Activated naive CD8-positive, alpha-beta T cell treated with anti-CD3 and anti-CD28 coated beads for 36 hours (primary cell): ENCODE measurements at regions not wholly inside any gene's neighbourhood (a gene's known extent, or its start where the extent isn't known, plus 50 kb on each side); places are given as distances from the start of the nearest gene placed in this dataset.
"Not testable (repeated sequence)": the region's sequence is repeated elsewhere in the genome, so short reads cannot be mapped to it uniquely, and the experiment has no call there.

ENCODE experiments used
- DNase-seq: peaks from one replicate; pipeline ENCODE4 v3.0.0; 2021
- H3K27ac Mint-ChIP-seq: one replicate; pipeline ENCODE4 v1.8.0; 2022; ENCODE audit warnings: mild to moderate bottlenecking, moderate library complexity, mixed read lengths
- H3K27me3 Mint-ChIP-seq: one replicate; pipeline ENCODE4 v1.8.0; 2022; ENCODE audit warnings: mild to moderate bottlenecking, mixed read lengths
- H3K36me3 Mint-ChIP-seq: one replicate; pipeline ENCODE4 v1.8.0; 2021; ENCODE audit warnings: mild to moderate bottlenecking, mixed read lengths
- H3K4me1 Mint-ChIP-seq: one replicate; pipeline ENCODE4 v1.8.0; 2021; ENCODE audit warnings: mixed read lengths
- H3K4me3 Mint-ChIP-seq: one replicate; pipeline ENCODE4 v1.8.0; 2022; ENCODE audit warnings: mild to moderate bottlenecking, moderate library complexity, mixed read lengths
- H3K9me3 Mint-ChIP-seq: one replicate; pipeline ENCODE4 v1.8.0; 2022; ENCODE audit warnings: mixed read lengths

GRCh38 chr5:104146652-104147051, 584.1 kb upstream of the NUDT12 start:
- H3K4me1 Mint-ChIP-seq = no peaks in the 10 kb centered on the region
- H3K4me3 Mint-ChIP-seq = no peak overlapping the region
- no peaks in the 10 kb centered on the region for H3K36me3 Mint-ChIP-seq
- H3K27me3 Mint-ChIP-seq = no peaks in the 10 kb centered on the region
- H3K27ac Mint-ChIP-seq = no peak overlapping the region
- no peaks in the 10 kb centered on the region for H3K9me3 Mint-ChIP-seq
- DNase-seq = no peak

DNA sequence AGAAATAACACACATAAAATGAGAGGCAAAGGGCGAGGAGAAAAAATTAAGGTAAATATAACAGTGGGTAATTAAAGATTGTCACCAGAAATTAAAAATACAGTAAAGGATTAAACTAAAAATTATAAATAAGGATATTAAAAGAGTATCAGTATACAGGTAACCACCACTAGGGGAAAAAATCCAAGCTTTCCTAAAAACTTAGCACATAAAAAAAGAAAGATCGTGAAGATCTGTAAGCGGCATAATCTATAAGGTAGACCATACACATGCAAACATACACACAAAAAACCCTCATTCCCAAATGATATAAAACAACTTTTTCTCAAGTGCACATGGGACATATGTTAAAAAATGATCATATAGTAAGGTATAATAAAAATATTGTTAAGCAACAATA, 577.3 kb upstream of the NUDT12 start:
- Mint-ChIP-seq H3K9me3 (no peaks in the 10 kb centered on the region), H3K4me3 (no peak overlapping the region), H3K27me3 (no peaks in the 10 kb centered on the region), H3K4me1 (no peaks in the 10 kb centered on the region), H3K27ac (no peak overlapping the region), H3K36me3 (no peaks in the 10 kb centered on the region)
- DNase-seq = no peak

GRCh38 chr5:104130320-104130719, 567.7 kb upstream of the NUDT12 start:
- Mint-ChIP-seq H3K27ac (no peak overlapping the region), H3K27me3 (no peaks in the 10 kb centered on the region), H3K36me3 (no peaks in the 10 kb centered on the region), H3K9me3 (peaks cover 11% of the 10 kb centered on the region), H3K4me1 (no peaks in the 10 kb centered on the region), H3K4me3 (no peak overlapping the region)
- no peak for DNase-seq

GRCh38 chr5:104128348-104128747, 565.8 kb upstream of the NUDT12 start:
- Mint-ChIP-seq H3K9me3 (peaks cover 9% of the 10 kb centered on the region), H3K4me1 (no peaks in the 10 kb centered on the region), H3K36me3 (no peaks in the 10 kb centered on the region), H3K4me3 (no peak overlapping the region), H3K27me3 (no peaks in the 10 kb centered on the region), H3K27ac (no peak overlapping the region)
- DNase-seq = no peak

- H3K9me3 Mint-ChIP-seq = peaks cover 7% of the 10 kb centered on the region
- H3K36me3 Mint-ChIP-seq = no peaks in the 10 kb centered on the region
- DNase-seq = no peak
- H3K27ac Mint-ChIP-seq = no peak overlapping the region
- H3K4me1 Mint-ChIP-seq = no peaks in the 10 kb centered on the region
- no peak overlapping the region for H3K4me3 Mint-ChIP-seq
- no peaks in the 10 kb centered on the region for H3K27me3 Mint-ChIP-seq
Measured at GRCh38 chr5:104126980-104127379, 564.4 kb upstream of the NUDT12 start.

DNA sequence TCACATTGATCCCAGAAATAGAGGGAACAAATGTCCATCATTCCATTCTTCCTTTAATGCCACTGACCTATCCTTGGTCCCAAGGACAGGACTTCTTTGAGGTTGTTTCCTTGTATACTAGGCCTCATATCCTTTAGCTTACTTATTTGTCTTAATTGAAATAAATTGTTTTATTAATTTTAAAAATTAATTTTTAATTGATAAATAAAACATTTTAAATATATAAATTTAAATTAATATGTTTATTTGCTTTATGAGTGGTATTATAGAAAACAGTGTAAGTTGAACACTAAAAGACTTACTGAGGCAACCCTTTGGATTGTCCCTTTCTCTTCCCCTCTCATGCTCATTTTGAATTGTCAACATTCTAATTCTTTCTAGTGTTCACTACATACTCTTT, 556.9 kb upstream of the NUDT12 start:
- Mint-ChIP-seq H3K4me3 (no peak overlapping the region), H3K27ac (no peak overlapping the region), H3K27me3 (no peaks in the 10 kb centered on the region), H3K9me3 (peaks cover 2% of the 10 kb centered on the region), H3K36me3 (no peaks in the 10 kb centered on the region), H3K4me1 (no peaks in the 10 kb centered on the region)
- no peak for DNase-seq

DNA sequence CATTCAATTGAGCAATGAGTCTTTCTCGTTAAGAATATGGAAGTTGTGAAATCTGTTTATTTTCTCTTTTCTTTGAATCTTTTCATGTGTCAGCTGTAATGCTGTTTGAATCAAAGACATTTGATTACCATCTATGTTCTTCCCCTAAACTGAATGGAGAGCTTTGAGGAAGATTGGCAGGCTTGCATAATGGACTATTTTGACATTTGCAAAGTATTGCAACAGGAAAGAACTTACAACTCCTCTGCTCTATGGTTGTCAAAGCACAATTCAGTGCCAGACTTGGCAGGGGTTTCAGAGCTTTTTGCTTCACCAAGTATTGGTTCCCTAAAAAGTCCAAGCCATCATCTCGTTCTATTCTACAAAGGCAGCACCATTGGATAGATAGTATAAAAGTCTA, 549.0 kb upstream of the NUDT12 start:
- Mint-ChIP-seq H3K9me3 (peaks cover 8% of the 10 kb centered on the region), H3K4me3 (no peak overlapping the region), H3K4me1 (no peaks in the 10 kb centered on the region), H3K27me3 (no peaks in the 10 kb centered on the region), H3K27ac (no peak overlapping the region), H3K36me3 (no peaks in the 10 kb centered on the region)
- DNase-seq = no peak

- DNase-seq = no peak
- no peaks in the 10 kb centered on the region for H3K4me1 Mint-ChIP-seq
- no peak overlapping the region for H3K27ac Mint-ChIP-seq
- H3K27me3 Mint-ChIP-seq = no peaks in the 10 kb centered on the region
- H3K4me3 Mint-ChIP-seq = no peak overlapping the region
- H3K9me3 Mint-ChIP-seq = no peaks in the 10 kb centered on the region
- H3K36me3 Mint-ChIP-seq = no peaks in the 10 kb centered on the region
Measured at GRCh38 chr5:104096451-104096850, 533.9 kb upstream of the NUDT12 start.

DNA sequence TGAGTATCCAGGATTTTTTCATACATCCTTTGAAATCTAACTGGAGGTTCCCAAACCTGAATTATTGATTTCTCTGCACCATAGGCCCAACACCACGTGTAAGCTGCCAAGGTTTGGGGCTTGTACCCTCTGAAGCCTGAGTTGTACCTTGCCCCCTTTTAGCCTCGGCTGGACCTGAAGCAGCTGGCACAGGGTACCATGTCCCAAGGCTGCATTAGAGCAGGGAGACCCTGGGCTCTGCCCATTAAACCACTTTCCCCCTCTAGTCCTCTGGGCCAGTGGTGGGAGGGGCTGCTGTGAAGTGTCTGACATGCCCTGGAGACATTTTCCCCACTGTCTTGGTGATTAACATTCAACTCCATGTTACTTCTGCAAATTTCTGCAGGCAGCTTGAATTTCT, 532.9 kb upstream of the NUDT12 start:
- Mint-ChIP-seq H3K27ac (no peak overlapping the region), H3K27me3 (no peaks in the 10 kb centered on the region), H3K36me3 (no peaks in the 10 kb centered on the region), H3K4me1 (no peaks in the 10 kb centered on the region), H3K9me3 (no peaks in the 10 kb centered on the region), H3K4me3 (no peak overlapping the region)
- no peak for DNase-seq

DNA sequence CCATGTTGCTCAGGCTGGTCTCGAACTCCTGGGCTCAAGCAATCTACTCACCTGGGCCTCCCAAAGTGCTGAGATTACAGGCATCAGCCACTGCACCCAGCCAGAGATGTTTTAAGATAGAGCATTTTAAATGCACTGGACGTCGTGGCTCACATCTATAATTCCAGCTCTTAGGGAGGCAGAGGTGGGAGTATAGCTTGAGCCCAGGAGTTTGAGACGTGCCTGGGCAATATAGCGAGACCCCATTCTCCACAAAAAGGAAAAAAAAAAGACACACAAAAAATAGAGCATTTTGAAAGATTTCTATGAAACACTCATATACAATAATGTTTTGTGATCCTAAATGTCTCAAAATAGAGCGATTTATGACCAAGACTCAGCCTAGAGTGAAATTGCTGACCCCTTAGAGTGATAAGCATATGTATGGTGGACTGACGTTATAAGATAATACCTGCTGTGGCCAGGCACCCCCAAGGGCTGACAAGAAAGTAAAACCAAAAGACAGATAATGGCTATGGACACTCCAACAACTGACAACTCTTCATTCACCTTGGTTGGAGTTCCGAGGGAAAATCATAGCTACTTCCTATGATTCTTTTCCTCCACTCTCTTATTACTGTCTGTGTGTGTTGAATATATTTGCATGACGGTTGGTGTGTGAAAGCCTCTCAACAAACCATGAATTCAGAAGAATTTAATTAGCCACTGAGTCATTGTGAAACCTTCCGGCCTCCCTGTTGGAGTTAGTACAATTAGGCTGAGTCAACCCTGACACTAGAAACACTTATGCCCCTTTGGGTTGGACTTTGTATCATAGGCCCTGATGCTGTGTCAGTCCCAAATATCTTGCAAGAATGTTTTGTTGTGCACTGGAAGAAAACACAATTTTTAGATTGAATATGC, 526.5 kb upstream of the NUDT12 start:
- Mint-ChIP-seq H3K27me3 (no peaks in the 10 kb centered on the region), H3K4me1 (no peaks in the 10 kb centered on the region), H3K4me3 (no peak overlapping the region), H3K9me3 (no peaks in the 10 kb centered on the region), H3K36me3 (no peaks in the 10 kb centered on the region), H3K27ac (no peak overlapping the region)
- no peak for DNase-seq

DNA sequence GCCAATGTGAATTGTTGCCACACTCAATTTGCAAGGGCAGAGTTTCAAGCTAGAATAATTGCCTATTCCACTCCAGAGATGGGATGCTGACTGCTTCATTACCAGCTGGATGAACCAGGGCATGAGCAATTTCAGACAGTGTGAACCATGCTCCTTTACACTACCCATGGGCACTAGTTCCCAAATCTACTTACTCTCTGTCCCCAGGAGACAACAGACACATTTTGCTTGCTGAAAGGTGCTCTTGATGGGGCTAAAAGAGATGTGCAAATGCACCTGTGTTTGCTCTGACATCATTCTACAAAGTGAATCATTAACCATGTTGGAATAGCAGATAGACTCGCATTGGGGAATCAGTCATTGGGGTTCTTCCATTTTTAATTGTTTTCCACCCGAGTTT, 522.3 kb upstream of the NUDT12 start:
- H3K4me3 Mint-ChIP-seq = no peak overlapping the region
- H3K36me3 Mint-ChIP-seq = no peaks in the 10 kb centered on the region
- no peak overlapping the region for H3K27ac Mint-ChIP-seq
- H3K27me3 Mint-ChIP-seq = no peaks in the 10 kb centered on the region
- peaks cover 1% of the 10 kb centered on the region for H3K9me3 Mint-ChIP-seq
- peak; percentile 0 for DNase-seq
- no peaks in the 10 kb centered on the region for H3K4me1 Mint-ChIP-seq

- H3K27me3 Mint-ChIP-seq = no peaks in the 10 kb centered on the region
- no peaks in the 10 kb centered on the region for H3K4me1 Mint-ChIP-seq
- no peak overlapping the region for H3K4me3 Mint-ChIP-seq
- no peaks in the 10 kb centered on the region for H3K36me3 Mint-ChIP-seq
- DNase-seq = no peak
- peaks cover 1% of the 10 kb centered on the region for H3K9me3 Mint-ChIP-seq
- no peak overlapping the region for H3K27ac Mint-ChIP-seq
Measured at GRCh38 chr5:104082754-104083153, 520.2 kb upstream of the NUDT12 start.

DNA sequence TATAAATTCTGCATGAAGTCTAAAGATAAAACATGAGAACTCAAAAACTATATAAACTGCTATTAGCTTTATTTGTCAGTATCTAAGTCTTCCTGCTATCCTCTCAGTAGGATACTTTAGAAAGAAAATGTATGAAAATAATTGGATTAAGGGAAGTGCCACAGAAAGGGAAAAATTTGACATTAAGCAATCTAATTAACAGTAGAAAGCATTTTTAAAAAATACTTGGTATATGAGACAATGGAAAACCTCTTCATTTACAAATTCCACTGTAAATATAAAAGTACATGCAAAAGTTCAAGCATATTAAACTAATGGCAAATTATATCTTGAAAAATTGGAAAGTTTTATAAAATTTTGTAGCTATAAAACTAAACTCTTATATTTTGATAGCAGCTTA, 518.6 kb upstream of the NUDT12 start:
- Mint-ChIP-seq H3K27me3 (no peaks in the 10 kb centered on the region), H3K4me3 (no peak overlapping the region), H3K9me3 (peaks cover 1% of the 10 kb centered on the region)

GRCh38 chr5:104080646-104081175, 518.1 kb upstream of the NUDT12 start:
- DNase-seq = no peak
- H3K4me3 Mint-ChIP-seq = no peak overlapping the region
- H3K4me1 Mint-ChIP-seq = no peaks in the 10 kb centered on the region
- H3K36me3 Mint-ChIP-seq = no peaks in the 10 kb centered on the region
- H3K27ac Mint-ChIP-seq = no peak overlapping the region
- peaks cover 1% of the 10 kb centered on the region for H3K9me3 Mint-ChIP-seq
- H3K27me3 Mint-ChIP-seq = no peaks in the 10 kb centered on the region

More for the DNA sequence above, 518.6 kb upstream of the NUDT12 start:
- no peak for DNase-seq
- H3K4me1 Mint-ChIP-seq = no peaks in the 10 kb centered on the region
- no peak overlapping the region for H3K27ac Mint-ChIP-seq
- H3K36me3 Mint-ChIP-seq = no peaks in the 10 kb centered on the region

GRCh38 chr5:104079861-104080645, 517.5 kb upstream of the NUDT12 start:
- H3K9me3 Mint-ChIP-seq, DNase-seq, H3K36me3 Mint-ChIP-seq, H3K27ac Mint-ChIP-seq, H3K4me3 Mint-ChIP-seq, H3K4me1 Mint-ChIP-seq, H3K27me3 Mint-ChIP-seq: not testable (repeated sequence)
